ENCODE measurements at regions not wholly inside any gene's neighbourhood (a gene's known extent, or its start where the extent isn't known, plus 50 kb on each side); places are given as distances from the start of the nearest gene placed in this dataset.

DNA sequence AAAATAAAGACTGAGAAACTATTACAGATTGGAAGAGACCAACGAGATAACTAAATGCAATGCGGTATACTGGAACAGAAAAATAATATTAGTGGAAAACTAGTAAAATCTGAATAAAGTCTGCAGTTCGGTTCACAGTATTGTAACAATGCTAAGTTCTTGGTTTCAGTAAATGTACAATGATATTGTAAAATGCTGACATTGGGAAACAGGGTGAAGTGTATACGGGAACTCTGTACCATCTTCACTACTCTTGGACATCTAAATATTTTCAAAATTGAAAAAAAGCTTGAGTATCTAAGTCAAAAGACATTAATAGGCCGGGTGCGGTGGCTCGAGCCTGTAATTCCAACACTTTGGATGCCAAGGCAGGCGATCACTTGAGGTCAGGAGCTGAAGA, 120.9 kb upstream of the KCNMB2 start:
- Histone ChIP-seq H3K9me1 (replicated peaks; ENCODE audit: control insufficient read depth, extremely low read depth, insufficient read depth, low read length) (no peaks in the 10 kb centered on the region), H3K4me1 (ENCODE audit: control insufficient read depth, extremely low read depth, insufficient read depth, low read length) (no peaks in the 10 kb centered on the region), H3K4me2 (ENCODE audit: insufficient read depth, low read length) (no peak overlapping the region), H4K20me1 (replicated peaks; ENCODE audit: control insufficient read depth, extremely low read depth, insufficient read depth, low read length) (no peaks in the 10 kb centered on the region), H3K79me2 (ENCODE audit: control insufficient read depth, insufficient read depth, low read length) (no peaks in the 10 kb centered on the region), H3K27me3 (ENCODE audit: control insufficient read depth in 2 of 2, insufficient read depth in 2 of 2, low read length in 2 of 2) (no peaks in the 10 kb centered on the region), H2AFZ (ENCODE audit: low read depth, low read length) (no peak overlapping the region), H3K4me3 (replicated peaks in 1 of 3; ENCODE audit: insufficient read depth in 1 of 3, low read depth in 1 of 3, low read length in 3 of 3) (no peak overlapping the region), H3K27ac (ENCODE audit: insufficient read depth, low read depth, low read length) (no peak overlapping the region), H3K9me3 (replicated peaks; ENCODE audit: control insufficient read depth, insufficient read depth, low read length) (no peaks in the 10 kb centered on the region), H3K9ac (replicated peaks; ENCODE audit: extremely low read depth, insufficient read depth, low read length) (no peak overlapping the region), H3K36me3 (ENCODE audit: control insufficient read depth in 2 of 2, extremely low read depth in 1 of 2, insufficient read depth in 2 of 2, low read length in 2 of 2) (no peaks in the 10 kb centered on the region)
- ChIA-PET CTCF (no interaction called here), POLR2A (no interaction called here)
- FAIRE-seq (no peak), DNase-seq (ENCODE audit: low read depth, low spot score) (no peak)
- intact Hi-C loops (cut with micrococcal nuclease), result no loop called here
- TF ChIP-seq GATA2 (IDR thresholded peaks at IDR 0.05; ENCODE audit: insufficient read depth, insufficient read length, low read depth, low read length) (no peak), JUN (IDR thresholded peaks at IDR 0.05; ENCODE audit: borderline replicate concordance, insufficient read depth, insufficient read length, low read depth) (no peak), MYC (IDR thresholded peaks at IDR 0.05; ENCODE audit: low read depth, low read length) (no peak), FOS (IDR thresholded peaks at IDR 0.05; ENCODE audit: borderline replicate concordance, insufficient read depth, low read length) (no peak), POLR2AphosphoS5 (IDR thresholded peaks at IDR 0.05; ENCODE audit: insufficient read depth, low read depth, low read length) (no peak), POLR2A (IDR thresholded peaks at IDR 0.05; ENCODE audit: low read depth, low read length) (no peak), EZH2 (IDR thresholded peaks at IDR 0.05; ENCODE audit: borderline replicate concordance, low read depth, low read length, severe bottlenecking) (no peak)
- TF ChIP-seq, protein P1, sequence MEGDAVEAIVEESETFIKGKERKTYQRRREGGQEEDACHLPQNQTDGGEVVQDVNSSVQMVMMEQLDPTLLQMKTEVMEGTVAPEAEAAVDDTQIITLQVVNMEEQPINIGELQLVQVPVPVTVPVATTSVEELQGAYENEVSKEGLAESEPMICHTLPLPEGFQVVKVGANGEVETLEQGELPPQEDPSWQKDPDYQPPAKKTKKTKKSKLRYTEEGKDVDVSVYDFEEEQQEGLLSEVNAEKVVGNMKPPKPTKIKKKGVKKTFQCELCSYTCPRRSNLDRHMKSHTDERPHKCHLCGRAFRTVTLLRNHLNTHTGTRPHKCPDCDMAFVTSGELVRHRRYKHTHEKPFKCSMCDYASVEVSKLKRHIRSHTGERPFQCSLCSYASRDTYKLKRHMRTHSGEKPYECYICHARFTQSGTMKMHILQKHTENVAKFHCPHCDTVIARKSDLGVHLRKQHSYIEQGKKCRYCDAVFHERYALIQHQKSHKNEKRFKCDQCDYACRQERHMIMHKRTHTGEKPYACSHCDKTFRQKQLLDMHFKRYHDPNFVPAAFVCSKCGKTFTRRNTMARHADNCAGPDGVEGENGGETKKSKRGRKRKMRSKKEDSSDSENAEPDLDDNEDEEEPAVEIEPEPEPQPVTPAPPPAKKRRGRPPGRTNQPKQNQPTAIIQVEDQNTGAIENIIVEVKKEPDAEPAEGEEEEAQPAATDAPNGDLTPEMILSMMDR (IDR thresholded peaks at IDR 0.05; ENCODE audit: extremely low read depth in 1 of 2, insufficient read depth in 1 of 2, low read depth in 1 of 2, low read length in 2 of 2), result no peak
- TF ChIP-seq, protein P2, sequence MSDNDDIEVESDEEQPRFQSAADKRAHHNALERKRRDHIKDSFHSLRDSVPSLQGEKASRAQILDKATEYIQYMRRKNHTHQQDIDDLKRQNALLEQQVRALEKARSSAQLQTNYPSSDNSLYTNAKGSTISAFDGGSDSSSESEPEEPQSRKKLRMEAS (IDR thresholded peaks at IDR 0.05; ENCODE audit: insufficient read depth, insufficient read length), result no peak
- no TSS peak for BruUV-seq (replicated peaks)
- dilution Hi-C loops (cut with MboI; ENCODE audit: extremely low pct_ligation_motif_present, low sequenced_read_pairs), result no loop called here
